ENCODE measurements at regions not wholly inside any gene's neighbourhood (a gene's known extent, or its start where the extent isn't known, plus 50 kb on each side); places are given as distances from the start of the nearest gene placed in this dataset.

DNA sequence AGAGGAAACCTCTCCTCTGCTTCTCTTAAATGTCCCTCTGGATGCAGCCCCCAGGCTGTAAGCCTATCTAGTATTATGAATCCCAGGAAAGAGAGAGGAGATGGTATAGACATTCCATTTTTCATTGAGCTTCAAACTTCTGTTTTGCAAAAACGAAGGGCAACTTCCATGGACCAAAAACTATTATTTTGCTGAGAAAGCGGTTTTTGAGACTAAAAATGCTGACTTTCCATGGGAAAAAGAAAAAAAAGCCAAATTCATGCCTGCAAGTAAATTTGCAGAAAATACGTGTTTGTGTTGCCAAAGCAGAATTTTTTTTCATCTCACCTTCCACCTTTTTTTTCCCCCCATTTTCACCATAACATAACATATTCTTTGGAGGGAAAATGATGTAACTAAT is 272.5 kb upstream of the CELF4 start:
- no peak for DNase-seq (ENCODE audit: low read depth in 1 of 2, low spot score in 2 of 2)
- Histone ChIP-seq H3K4ac (replicated peaks; ENCODE audit: insufficient read length, low read depth, low read length) (no peak overlapping the region), H3K14ac (ENCODE audit: insufficient read length) (no peak overlapping the region), H3K79me1 (ENCODE audit: low read depth, low read length) (no peaks in the 10 kb centered on the region), H3K4me1 (replicated peaks in 1 of 4; ENCODE audit: control insufficient read depth in 3 of 4, insufficient read depth in 4 of 4, low read length in 3 of 4) (peaks cover 0 to 4% (median 3%) of the 10 kb centered on the region in 4 experiments; a peak in 2 of 7 replicates), H4K5ac (ENCODE audit: insufficient read length, low read depth, low read length) (no peak overlapping the region), H4K91ac (replicated peaks; ENCODE audit: insufficient read length, low read length) (no peak overlapping the region), H3K56ac (replicated peaks; ENCODE audit: insufficient read length, low read depth, low read length) (no peak overlapping the region), H3K27me3 (replicated peaks in 1 of 4; ENCODE audit: control insufficient read depth in 3 of 4, extremely low read depth in 1 of 4, insufficient read depth in 3 of 4, low read length in 3 of 4) (no peaks in the 10 kb centered on the region), H2BK12ac (ENCODE audit: low read depth, low read length) (no peak overlapping the region), H3K4me2 (ENCODE audit: insufficient read depth in 1 of 2, low read depth in 2 of 2, low read length in 2 of 2) (no peak overlapping the region), H2BK5ac (ENCODE audit: low read depth, low read length) (no peak overlapping the region), H3K27ac (ENCODE audit: low read depth, low read length) (no peak overlapping the region), H3K18ac (ENCODE audit: extremely low read depth, low read length) (no peak overlapping the region), H3K4me3 (ENCODE audit: extremely low read depth in 1 of 4, insufficient read depth in 2 of 4, low read depth in 3 of 4, low read length in 4 of 4) (no peak overlapping the region), H2BK15ac (ENCODE audit: low read length) (no peak overlapping the region), H2BK120ac (replicated peaks; ENCODE audit: low read depth, low read length) (no peak overlapping the region), H3K36me3 (ENCODE audit: control insufficient read depth in 2 of 4, insufficient read depth in 4 of 4, low read length in 3 of 4) (no peaks in the 10 kb centered on the region), H2BK20ac (ENCODE audit: low read length) (no peak overlapping the region), H4K8ac (ENCODE audit: extremely low read depth, insufficient read depth, low read length) (no peak overlapping the region), H3K23me2 (ENCODE audit: low read depth, low read length) (no peaks in the 10 kb centered on the region), H3K9me3 (ENCODE audit: insufficient read depth in 2 of 2, low read depth in 1 of 2, low read length in 1 of 2) (0 out of 4 replicates have a peak, but pooled peaks cover 0 to 2% of the 10 kb centered on the region in 2 experiments), H3K9ac (replicated peaks in 1 of 4; ENCODE audit: extremely low read depth in 1 of 4, low read depth in 3 of 4, low read length in 3 of 4) (no peak overlapping the region), H2AK5ac (ENCODE audit: low read depth, low read length) (no peak overlapping the region), H2AFZ (ENCODE audit: low read length) (no peak overlapping the region), H3K23ac (ENCODE audit: insufficient read length) (no peak overlapping the region), H3K79me2 (ENCODE audit: control insufficient read depth in 1 of 2, insufficient read depth in 2 of 2, low read length in 2 of 2) (no peaks in the 10 kb centered on the region), H4K20me1 (replicated peaks in 1 of 2; ENCODE audit: control insufficient read depth in 1 of 2, insufficient read depth in 2 of 2, low read length in 2 of 2) (no peaks in the 10 kb centered on the region)
- 90% methylated on average over 3 of the region's 3 CpGs; no CpG with 5 or more reads in 1 of the 2 experiments for WGBS, 2 experiments (ENCODE audit: extremely low coverage in 1 of 2, insufficient coverage in 1 of 2, insufficient read length in 1 of 2, insufficient replicate concordance in 2 of 2, low coverage in 1 of 2, low lambda C conversion rate in 2 of 2, missing lambda C conversion rate in 1 of 2)
- no peak for FAIRE-seq
- no peak for TF ChIP-seq CBX5 (IDR thresholded peaks at IDR 0.05; ENCODE audit: low read depth, low read length)
- no peak for TF ChIP-seq SAP30 (IDR thresholded peaks at IDR 0.05; ENCODE audit: insufficient read depth, insufficient replicate concordance, low read length)
- TF ChIP-seq BRCA1 (IDR thresholded peaks at IDR 0.05; ENCODE audit: low read depth, low read length) = no peak
- no peak for TF ChIP-seq TCF12 (IDR thresholded peaks at IDR 0.05; ENCODE audit: low read depth, low read length)
- TF ChIP-seq ZNF274 (IDR thresholded peaks at IDR 0.05; ENCODE audit: borderline replicate concordance, extremely low read depth, low read length) = no peak
- TF ChIP-seq RFX5 (IDR thresholded peaks at IDR 0.05; ENCODE audit: borderline replicate concordance, low read depth, low read length) = no peak
- no peak for TF ChIP-seq BCL11A (IDR thresholded peaks at IDR 0.05; ENCODE audit: low read depth in 2 of 2, low read length in 2 of 2)
- no peak for TF ChIP-seq JUN (IDR thresholded peaks at IDR 0.05; ENCODE audit: low read depth, low read length)
- no peak for TF ChIP-seq RBBP5 (IDR thresholded peaks at IDR 0.05; ENCODE audit: borderline replicate concordance, low read depth, low read length)
- TF ChIP-seq RXRA (IDR thresholded peaks at IDR 0.05; ENCODE audit: insufficient read depth, low read depth, low read length) = no peak
- no peak for TF ChIP-seq RAD21 (IDR thresholded peaks at IDR 0.05 in 1 of 2, conservative IDR thresholded peaks at IDR 0.05 in 1 of 2; ENCODE audit: low read depth in 2 of 2, low read length in 2 of 2)
- no peak for TF ChIP-seq SRF (IDR thresholded peaks at IDR 0.05; ENCODE audit: low read depth, low read length)
- no peak for TF ChIP-seq EGR1 (IDR thresholded peaks at IDR 0.05; ENCODE audit: borderline replicate concordance, low read depth, low read length)
- TF ChIP-seq TBP (IDR thresholded peaks at IDR 0.05; ENCODE audit: low read depth, low read length) = no peak
- ChIA-PET CTCF (ENCODE audit: partially characterized antibody) (interaction anchor here (0.6 kb wide), 1 partner anchor 845 kb away, joined by 3 read pairs; no protein-coding TSS in a partner anchor), POLR2A (ENCODE audit: partially characterized antibody) (no interaction called here)

Data from H1 (cell line).